AG04450 (cell line): ENCODE measurements at regions not wholly inside any gene's neighbourhood (a gene's known extent, or its start where the extent isn't known, plus 50 kb on each side); places are given as distances from the start of the nearest gene placed in this dataset.

Experiments
- CTCF ChIA-PET: fragments of 300-600, 350-600 bp; formaldehyde crosslinking; extraction: SDS; loops from one replicate; lab custom pipeline; 2022; ENCODE audit warnings: antibody characterized with exemption, inconsistent platforms; lab: Charles Lee
- POLR2A ChIA-PET: fragments of 350-600 bp; formaldehyde crosslinking; extraction: SDS; loops from one replicate; lab custom pipeline; 2021; ENCODE audit warnings: antibody characterized with exemption, inconsistent platforms; lab: Yijun Ruan, JAX
- DNase-seq: peaks from one replicate; pipeline ENCODE4 v3.0.0-alpha.2; 2011; ENCODE audit warnings: low read depth, low spot score
- H3K27ac ChIP-seq: one replicate; pipeline ENCODE4 v1.5.1; 2012; ENCODE audit warnings: low read depth, low read length, control low read depth
- H3K27me3 ChIP-seq: one replicate; pipeline ENCODE4 v1.6.0; 2012; ENCODE audit warnings: low read length; ENCODE audit not compliant: control insufficient read depth, insufficient read depth
- H3K4me3 ChIP-seq: 2 replicates; pipeline ENCODE4 v1.5.1; 2011; ENCODE audit warnings: mild to moderate bottlenecking, low read depth, low read length, control low read depth
- H3K9me3 ChIP-seq: 2 replicates; pipeline ENCODE4 v1.5.1; 2012; ENCODE audit warnings: low read length; ENCODE audit not compliant: control insufficient read depth, insufficient read depth
- TF ChIP-seq, protein P1 (sequence below): IDR thresholded peaks from 2 replicates; pipeline ENCODE4 v1.5.1; 2011; ENCODE audit warnings: low read depth, low read length, control low read depth, inconsistent platforms

DNA sequence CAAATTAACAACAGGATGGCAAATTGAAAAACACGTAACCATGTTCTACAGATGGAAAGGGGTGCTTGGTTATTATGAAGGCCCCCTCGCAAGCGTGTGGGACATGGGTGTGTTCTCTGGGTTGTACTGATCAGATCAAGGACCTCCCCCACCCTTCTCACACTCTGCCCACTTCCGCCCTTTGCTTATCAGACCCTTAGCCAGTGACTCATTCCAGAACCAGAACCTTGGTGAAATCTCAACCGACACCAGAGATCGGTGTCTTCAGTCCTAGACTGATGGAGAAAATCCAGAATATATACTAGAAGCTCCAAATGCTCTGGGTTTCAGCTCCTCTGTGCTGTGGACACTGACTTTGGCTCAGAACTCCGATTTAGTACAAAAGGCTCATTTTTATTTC, 64.9 kb downstream of the PTTG1 start:
- TF ChIP-seq, protein P1, sequence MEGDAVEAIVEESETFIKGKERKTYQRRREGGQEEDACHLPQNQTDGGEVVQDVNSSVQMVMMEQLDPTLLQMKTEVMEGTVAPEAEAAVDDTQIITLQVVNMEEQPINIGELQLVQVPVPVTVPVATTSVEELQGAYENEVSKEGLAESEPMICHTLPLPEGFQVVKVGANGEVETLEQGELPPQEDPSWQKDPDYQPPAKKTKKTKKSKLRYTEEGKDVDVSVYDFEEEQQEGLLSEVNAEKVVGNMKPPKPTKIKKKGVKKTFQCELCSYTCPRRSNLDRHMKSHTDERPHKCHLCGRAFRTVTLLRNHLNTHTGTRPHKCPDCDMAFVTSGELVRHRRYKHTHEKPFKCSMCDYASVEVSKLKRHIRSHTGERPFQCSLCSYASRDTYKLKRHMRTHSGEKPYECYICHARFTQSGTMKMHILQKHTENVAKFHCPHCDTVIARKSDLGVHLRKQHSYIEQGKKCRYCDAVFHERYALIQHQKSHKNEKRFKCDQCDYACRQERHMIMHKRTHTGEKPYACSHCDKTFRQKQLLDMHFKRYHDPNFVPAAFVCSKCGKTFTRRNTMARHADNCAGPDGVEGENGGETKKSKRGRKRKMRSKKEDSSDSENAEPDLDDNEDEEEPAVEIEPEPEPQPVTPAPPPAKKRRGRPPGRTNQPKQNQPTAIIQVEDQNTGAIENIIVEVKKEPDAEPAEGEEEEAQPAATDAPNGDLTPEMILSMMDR: no peak
- ChIA-PET POLR2A (no interaction called here), CTCF (interaction anchor here (5.0 kb wide), 1 partner anchor 48 kb away, joined by 28 read pairs; no protein-coding TSS in a partner anchor)
- Histone ChIP-seq H3K4me3 (no peak overlapping the region), H3K27me3 (peaks cover 2% of the 10 kb centered on the region), H3K27ac (no peak overlapping the region), H3K9me3 (no peaks in the 10 kb centered on the region)
- DNase-seq: no peak

DNA sequence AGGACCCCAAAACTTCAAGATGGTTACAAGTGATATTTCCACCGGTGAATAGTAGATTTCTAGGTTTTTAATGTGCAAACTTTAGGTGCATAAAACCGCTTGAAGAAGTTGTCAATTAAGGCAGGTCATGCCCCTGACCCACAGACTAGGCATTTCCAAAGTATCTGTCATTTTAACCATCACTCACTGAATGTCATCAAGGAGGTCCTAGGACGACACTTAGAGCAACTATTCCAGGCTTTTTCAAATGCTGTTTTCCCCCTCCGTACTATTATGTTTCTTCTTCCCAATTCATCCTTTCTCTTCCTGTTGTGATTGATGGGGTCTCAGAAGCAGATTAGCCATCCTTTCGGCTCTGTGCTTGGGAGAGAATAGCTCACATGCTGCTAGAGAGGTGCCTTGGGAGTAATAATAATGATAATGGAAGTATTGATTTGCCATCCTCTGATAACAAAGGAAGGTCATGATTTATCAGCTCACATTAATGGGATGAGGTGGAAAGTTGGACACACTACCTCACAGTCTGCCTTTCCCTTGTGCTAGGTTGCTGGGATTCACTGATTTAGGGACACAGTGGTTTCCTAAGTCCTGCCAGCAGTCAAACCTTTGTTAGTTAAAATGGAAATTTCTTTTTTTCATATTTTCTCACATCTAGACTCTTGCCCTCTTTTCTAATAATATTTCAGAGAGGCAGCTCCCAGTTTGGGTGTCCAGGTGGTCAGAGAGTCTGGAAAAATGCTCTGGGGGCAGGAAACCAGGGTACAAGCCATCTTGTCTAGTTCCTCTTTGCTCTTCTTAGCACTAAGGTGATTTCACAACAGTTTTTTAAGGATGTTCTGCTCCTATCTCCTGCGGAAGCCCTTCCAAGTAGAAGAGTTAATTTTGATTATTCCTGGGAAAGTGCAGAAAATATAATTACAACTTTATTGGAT, 67.0 kb downstream of the PTTG1 start:
- CTCF ChIA-PET: interaction anchor here (1.1 kb wide), 1 partner anchor 49 kb away, joined by 4 read pairs; no protein-coding TSS in a partner anchor
- no peak overlapping the region for H3K4me3 ChIP-seq
- peaks cover 2% of the 10 kb centered on the region for H3K27me3 ChIP-seq
- POLR2A ChIA-PET: no interaction called here
- H3K27ac ChIP-seq: no peak overlapping the region
- TF ChIP-seq, protein P1: no peak
- DNase-seq: no peak
- no peaks in the 10 kb centered on the region for H3K9me3 ChIP-seq

DNA sequence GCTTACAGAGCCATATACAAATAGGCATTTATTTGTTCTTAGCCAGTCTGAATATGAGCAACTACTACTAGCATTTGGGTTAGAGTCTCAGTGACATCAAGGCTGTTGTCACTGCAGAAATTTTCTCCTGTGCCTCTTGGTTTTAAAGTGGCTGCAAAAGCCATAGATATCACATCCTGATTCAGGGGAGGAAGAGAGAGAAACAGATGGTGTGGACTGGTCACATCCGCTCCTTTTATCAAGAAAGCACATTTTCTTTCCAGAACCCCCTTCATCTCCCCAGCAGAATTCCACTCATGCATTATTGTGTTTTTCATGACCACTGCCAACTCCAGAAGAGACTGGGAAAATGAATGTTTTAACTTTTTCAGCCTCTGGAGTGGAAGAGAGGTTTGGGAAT, 69.8 kb downstream of the PTTG1 start:
- TF ChIP-seq, protein P1: no peak
- DNase-seq: no peak
- H3K27me3 ChIP-seq: peaks cover 2% of the 10 kb centered on the region
- no peak overlapping the region for H3K27ac ChIP-seq
- CTCF ChIA-PET: interaction anchor here (3.1 kb wide), 1 partner anchor 52 kb away, joined by 11 read pairs; no protein-coding TSS in a partner anchor
- no peaks in the 10 kb centered on the region for H3K9me3 ChIP-seq
- no peak overlapping the region for H3K4me3 ChIP-seq
- POLR2A ChIA-PET: no interaction called here

DNA sequence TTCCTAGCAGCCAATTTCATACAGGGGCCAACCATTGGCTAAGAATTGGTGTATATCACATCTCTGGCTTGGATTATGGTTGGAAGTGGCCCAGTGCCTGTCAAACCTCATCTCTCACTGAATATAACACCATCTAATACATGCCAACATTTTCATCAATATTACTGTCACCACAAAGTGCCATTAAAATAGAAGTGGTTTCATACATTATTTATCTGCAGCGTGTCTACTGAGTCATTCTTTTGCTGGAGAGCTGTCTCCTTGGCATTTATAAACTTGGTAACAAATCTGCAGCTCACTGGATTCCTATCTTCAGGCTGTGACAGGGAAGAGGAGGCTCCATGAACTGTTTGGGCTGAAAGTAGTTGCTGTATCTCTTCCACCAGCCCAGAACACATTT, 70.9 kb downstream of the PTTG1 start:
- CTCF ChIA-PET: interaction anchor here (1.4 to 3.1 kb wide), 2 partner anchors 15 to 53 kb away, joined by 5 to 11 read pairs; no protein-coding TSS in a partner anchor
- DNase-seq: no peak
- no peak overlapping the region for H3K4me3 ChIP-seq
- TF ChIP-seq, protein P1: no peak
- POLR2A ChIA-PET: no interaction called here
- H3K9me3 ChIP-seq: no peaks in the 10 kb centered on the region
- H3K27ac ChIP-seq: no peak overlapping the region
- peaks cover 2% of the 10 kb centered on the region for H3K27me3 ChIP-seq

DNA sequence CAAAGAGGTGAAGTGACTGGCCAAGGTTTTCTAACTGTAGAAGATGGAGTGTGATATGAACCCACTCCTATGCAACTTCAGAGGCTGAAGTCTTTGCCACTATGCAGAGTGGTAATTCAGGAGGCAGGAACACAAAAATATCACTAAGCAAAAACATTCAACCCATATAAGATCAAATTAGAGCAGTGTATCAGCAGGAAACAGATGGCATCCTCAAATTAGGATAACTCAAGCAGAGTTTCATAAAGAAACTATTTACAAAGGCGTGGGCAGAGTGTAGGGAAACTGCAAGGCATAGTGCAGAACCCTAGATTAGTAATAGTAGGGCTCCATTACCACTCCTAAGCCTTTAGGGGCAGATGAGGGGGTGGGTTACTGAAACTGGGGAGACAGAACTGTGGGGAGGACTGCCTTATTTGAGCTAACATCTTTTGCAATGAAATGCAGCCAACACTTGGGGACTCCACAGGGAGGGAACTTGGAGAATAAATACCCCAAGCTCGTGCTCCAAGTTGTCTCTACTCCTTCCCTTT, 72.2 kb downstream of the PTTG1 start:
- POLR2A ChIA-PET: no interaction called here
- CTCF ChIA-PET: interaction anchor here (1.2 to 1.7 kb wide), 2 partner anchors 14 to 54 kb away, joined by 3 to 4 read pairs; no protein-coding TSS in a partner anchor

More for the DNA sequence above, 72.2 kb downstream of the PTTG1 start:
- TF ChIP-seq, protein P1: no peak
- no peak overlapping the region for H3K27ac ChIP-seq
- H3K27me3 ChIP-seq: no peaks in the 10 kb centered on the region
- no peak overlapping the region for H3K4me3 ChIP-seq
- DNase-seq: no peak
- no peaks in the 10 kb centered on the region for H3K9me3 ChIP-seq
